WTC11 (cell line): ENCODE measurements at regions not wholly inside any gene's neighbourhood (a gene's known extent, or its start where the extent isn't known, plus 50 kb on each side); places are given as distances from the start of the nearest gene placed in this dataset.

Experiments used
- ATAC-seq: fragments of 200-7000 bp; cut with Tn5 transposase; 2 replicates; pipeline ENCODE4 v1.10.0; 2021; ENCODE audit warnings: mild to moderate bottlenecking, moderate library complexity
- CTCF ChIA-PET: fragments of 300-600 bp; sonication (Branson Sonifier 250); formaldehyde crosslinking; loops from one replicate; lab custom pipeline; 2021; ENCODE audit warnings: antibody characterized with exemption; lab: Charles Lee
- POLR2A ChIA-PET: fragments of 350-600 bp; sonication (Branson Sonifier 250); formaldehyde crosslinking; loops from one replicate; lab custom pipeline; 2021; ENCODE audit warnings: antibody characterized with exemption; lab: Charles Lee
- DNase-seq: peaks from one replicate; pipeline ENCODE4 v3.0.0; 2021; ENCODE audit warnings: low spot score
- H3K27ac Mint-ChIP-seq: 2 replicates; pipeline ENCODE4 v1.8.0; 2021; ENCODE audit warnings: mixed read lengths
- H3K27me3 Mint-ChIP-seq: 2 replicates; pipeline ENCODE4 v1.8.0; 2021; ENCODE audit warnings: low read depth, mild to moderate bottlenecking, moderate library complexity, mixed read lengths
- H3K36me3 Mint-ChIP-seq: 2 replicates; pipeline ENCODE4 v1.8.0; 2021; ENCODE audit warnings: mixed read lengths
- H3K4me1 Mint-ChIP-seq: 2 replicates; pipeline ENCODE4 v1.8.0; 2022; ENCODE audit warnings: mixed read lengths
- H3K4me3 Mint-ChIP-seq: 2 replicates; pipeline ENCODE4 v1.8.0; 2021; ENCODE audit warnings: mild to moderate bottlenecking, moderate library complexity, mixed read lengths
- H3K9me3 Mint-ChIP-seq: 2 replicates; pipeline ENCODE4 v1.8.0; 2021; ENCODE audit warnings: mixed read lengths
- CREB1 ChIP-seq: sonication (generic); formaldehyde crosslinking; IDR thresholded peaks from 2 replicates; pipeline ENCODE4 v1.8.0; 2023; ENCODE audit warnings: mild to moderate bottlenecking, missing genetic modification reagents
- ELF4 ChIP-seq: sonication (generic); formaldehyde crosslinking; IDR thresholded peaks from 2 replicates; pipeline ENCODE4 v1.8.1; 2022; ENCODE audit warnings: low read depth, mild to moderate bottlenecking, moderate library complexity, missing genetic modification reagents
- GABPB1 ChIP-seq: sonication (generic); formaldehyde crosslinking; IDR thresholded peaks from 2 replicates; pipeline ENCODE4 v1.8.1; 2023; ENCODE audit warnings: mild to moderate bottlenecking, missing genetic modification reagents
- GTF2I ChIP-seq: fragments of 250-450 bp; sonication (Bioruptor Pico); conservative IDR thresholded peaks from 2 replicates; pipeline ENCODE4 v1.4.0; 2021; ENCODE audit warnings: mild to moderate bottlenecking
- HMGA2 ChIP-seq: fragments of 250-450 bp; sonication (Bioruptor Pico); IDR thresholded peaks from 2 replicates; pipeline ENCODE4 v1.4.0; 2021; ENCODE audit warnings: mild to moderate bottlenecking, moderate library complexity
- IRF2 ChIP-seq: sonication (generic); formaldehyde crosslinking; IDR thresholded peaks from 2 replicates; pipeline ENCODE4 v1.8.0; 2022; ENCODE audit warnings: low read depth, missing genetic modification reagents, borderline replicate concordance
- JAZF1 ChIP-seq: fragments of 250-450 bp; sonication (Bioruptor Pico); IDR thresholded peaks from 2 replicates; pipeline ENCODE4 v1.9.0; 2021; ENCODE audit warnings: moderate library complexity, mild to moderate bottlenecking, inconsistent platforms
- MYBL2 ChIP-seq: sonication (generic); formaldehyde crosslinking; IDR thresholded peaks from 2 replicates; pipeline ENCODE4 v1.8.1; 2023; ENCODE audit warnings: mild to moderate bottlenecking, moderate library complexity, missing genetic modification reagents
- SMAD4 ChIP-seq: sonication (generic); formaldehyde crosslinking; IDR thresholded peaks from 2 replicates; pipeline ENCODE4 v1.8.0; 2022; ENCODE audit warnings: mild to moderate bottlenecking, missing genetic modification reagents
- SP1 ChIP-seq: sonication (generic); formaldehyde crosslinking; conservative IDR thresholded peaks from 2 replicates; pipeline ENCODE4 v1.8.1; 2022; ENCODE audit warnings: missing genetic modification reagents
- ZNF232 ChIP-seq: sonication (generic); formaldehyde crosslinking; IDR thresholded peaks from 2 replicates; pipeline ENCODE4 v1.8.0; 2022; ENCODE audit warnings: mild to moderate bottlenecking, missing genetic modification reagents
- ZNF317 ChIP-seq: sonication (generic); formaldehyde crosslinking; IDR thresholded peaks from 2 replicates; pipeline ENCODE4 v1.8.1; 2023; ENCODE audit warnings: low read depth, mild to moderate bottlenecking, moderate library complexity, missing genetic modification reagents, borderline replicate concordance
- TF ChIP-seq, protein P1 (sequence below): sonication (generic); formaldehyde crosslinking; conservative IDR thresholded peaks from 2 replicates; pipeline ENCODE4 v1.8.1; 2023; ENCODE audit warnings: mild to moderate bottlenecking, low read depth, missing genetic modification reagents, moderate library complexity
- TF ChIP-seq, protein P2 (sequence below): sonication (generic); formaldehyde crosslinking; IDR thresholded peaks from 2 replicates; pipeline ENCODE4 v1.8.0; 2023; ENCODE audit warnings: missing genetic modification reagents, mild to moderate bottlenecking, borderline replicate concordance
- TF ChIP-seq, protein P3 (sequence below): sonication (generic); formaldehyde crosslinking; IDR thresholded peaks from 2 replicates; pipeline ENCODE4 v1.8.0; 2022; ENCODE audit warnings: mild to moderate bottlenecking, missing genetic modification reagents
- TF ChIP-seq, protein P4 (sequence below): sonication (generic); formaldehyde crosslinking; IDR thresholded peaks from 2 replicates; pipeline ENCODE4 v1.8.1; 2023; ENCODE audit warnings: mild to moderate bottlenecking, missing genetic modification reagents
- TF ChIP-seq, protein P5 (sequence below): sonication (generic); formaldehyde crosslinking; IDR thresholded peaks from 2 replicates; pipeline ENCODE4 v1.8.0; 2023; ENCODE audit warnings: missing genetic modification reagents

DNA sequence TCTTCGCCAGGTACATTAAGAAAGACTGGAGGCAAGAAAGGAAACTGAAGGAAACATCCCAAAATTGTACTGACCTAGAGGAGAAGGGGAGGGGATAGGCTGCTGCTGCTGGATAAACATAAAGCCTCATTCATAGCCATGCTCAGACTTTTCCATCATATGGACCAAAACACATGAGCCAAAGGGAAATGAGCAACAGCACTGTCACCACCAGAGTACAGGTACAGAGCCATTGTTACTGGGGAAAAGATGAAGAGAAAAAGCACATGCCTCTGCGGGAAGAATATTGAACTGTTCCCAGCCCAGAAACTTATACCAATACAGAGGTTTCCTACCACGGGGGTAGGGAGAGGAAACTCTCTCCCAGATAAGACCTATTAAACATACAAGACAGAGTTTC is 861.9 kb downstream of the NTRK3 start:
- POLR2A ChIA-PET, result no interaction called here
- ATAC-seq, result no peak
- Mint-ChIP-seq H3K27ac (no peak overlapping the region), H3K4me1 (no peaks in the 10 kb centered on the region), H3K36me3 (peaks cover 20% of the 10 kb centered on the region), H3K9me3 (peaks cover 32% of the 10 kb centered on the region), H3K27me3 (no peaks in the 10 kb centered on the region), H3K4me3 (no peak overlapping the region)
- DNase-seq, result no peak
- CTCF ChIA-PET, result no interaction called here
- TF ChIP-seq GABPB1 (CRISPR knock-in tag), result no peak
- no peak for TF ChIP-seq ZNF317 (CRISPR knock-in tag)
- TF ChIP-seq MYBL2 (CRISPR knock-in tag), result no peak

DNA sequence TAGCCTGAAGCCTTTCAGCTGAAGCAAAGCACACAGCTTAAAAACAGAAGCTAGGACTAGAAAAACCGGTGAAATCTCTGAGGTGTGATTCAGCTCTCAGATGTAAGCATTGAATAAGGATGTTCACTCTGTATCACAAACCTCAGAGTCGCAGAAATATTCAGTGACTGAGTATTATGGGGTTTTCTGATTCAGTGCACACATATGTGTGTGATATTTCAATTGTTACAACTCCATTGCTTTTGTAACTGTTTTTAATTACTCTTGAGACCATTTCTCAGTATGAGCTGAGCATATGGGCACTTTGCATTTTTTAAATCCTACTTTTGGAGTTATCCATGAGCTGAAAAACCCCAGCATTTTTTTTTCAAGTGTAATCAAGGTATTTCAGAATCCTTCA is 868.8 kb downstream of the NTRK3 start:
- H3K9me3 Mint-ChIP-seq, result peaks cover 21% of the 10 kb centered on the region
- ATAC-seq, result no peak
- no peak overlapping the region for H3K4me3 Mint-ChIP-seq
- TF ChIP-seq, protein P1, sequence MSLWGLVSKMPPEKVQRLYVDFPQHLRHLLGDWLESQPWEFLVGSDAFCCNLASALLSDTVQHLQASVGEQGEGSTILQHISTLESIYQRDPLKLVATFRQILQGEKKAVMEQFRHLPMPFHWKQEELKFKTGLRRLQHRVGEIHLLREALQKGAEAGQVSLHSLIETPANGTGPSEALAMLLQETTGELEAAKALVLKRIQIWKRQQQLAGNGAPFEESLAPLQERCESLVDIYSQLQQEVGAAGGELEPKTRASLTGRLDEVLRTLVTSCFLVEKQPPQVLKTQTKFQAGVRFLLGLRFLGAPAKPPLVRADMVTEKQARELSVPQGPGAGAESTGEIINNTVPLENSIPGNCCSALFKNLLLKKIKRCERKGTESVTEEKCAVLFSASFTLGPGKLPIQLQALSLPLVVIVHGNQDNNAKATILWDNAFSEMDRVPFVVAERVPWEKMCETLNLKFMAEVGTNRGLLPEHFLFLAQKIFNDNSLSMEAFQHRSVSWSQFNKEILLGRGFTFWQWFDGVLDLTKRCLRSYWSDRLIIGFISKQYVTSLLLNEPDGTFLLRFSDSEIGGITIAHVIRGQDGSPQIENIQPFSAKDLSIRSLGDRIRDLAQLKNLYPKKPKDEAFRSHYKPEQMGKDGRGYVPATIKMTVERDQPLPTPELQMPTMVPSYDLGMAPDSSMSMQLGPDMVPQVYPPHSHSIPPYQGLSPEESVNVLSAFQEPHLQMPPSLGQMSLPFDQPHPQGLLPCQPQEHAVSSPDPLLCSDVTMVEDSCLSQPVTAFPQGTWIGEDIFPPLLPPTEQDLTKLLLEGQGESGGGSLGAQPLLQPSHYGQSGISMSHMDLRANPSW (CRISPR knock-in tag), result no peak
- no peak for TF ChIP-seq SMAD4 (CRISPR knock-in tag)
- no peak for TF ChIP-seq CREB1
- no peak for TF ChIP-seq ZNF232 (CRISPR knock-in tag)
- TF ChIP-seq, protein P2, sequence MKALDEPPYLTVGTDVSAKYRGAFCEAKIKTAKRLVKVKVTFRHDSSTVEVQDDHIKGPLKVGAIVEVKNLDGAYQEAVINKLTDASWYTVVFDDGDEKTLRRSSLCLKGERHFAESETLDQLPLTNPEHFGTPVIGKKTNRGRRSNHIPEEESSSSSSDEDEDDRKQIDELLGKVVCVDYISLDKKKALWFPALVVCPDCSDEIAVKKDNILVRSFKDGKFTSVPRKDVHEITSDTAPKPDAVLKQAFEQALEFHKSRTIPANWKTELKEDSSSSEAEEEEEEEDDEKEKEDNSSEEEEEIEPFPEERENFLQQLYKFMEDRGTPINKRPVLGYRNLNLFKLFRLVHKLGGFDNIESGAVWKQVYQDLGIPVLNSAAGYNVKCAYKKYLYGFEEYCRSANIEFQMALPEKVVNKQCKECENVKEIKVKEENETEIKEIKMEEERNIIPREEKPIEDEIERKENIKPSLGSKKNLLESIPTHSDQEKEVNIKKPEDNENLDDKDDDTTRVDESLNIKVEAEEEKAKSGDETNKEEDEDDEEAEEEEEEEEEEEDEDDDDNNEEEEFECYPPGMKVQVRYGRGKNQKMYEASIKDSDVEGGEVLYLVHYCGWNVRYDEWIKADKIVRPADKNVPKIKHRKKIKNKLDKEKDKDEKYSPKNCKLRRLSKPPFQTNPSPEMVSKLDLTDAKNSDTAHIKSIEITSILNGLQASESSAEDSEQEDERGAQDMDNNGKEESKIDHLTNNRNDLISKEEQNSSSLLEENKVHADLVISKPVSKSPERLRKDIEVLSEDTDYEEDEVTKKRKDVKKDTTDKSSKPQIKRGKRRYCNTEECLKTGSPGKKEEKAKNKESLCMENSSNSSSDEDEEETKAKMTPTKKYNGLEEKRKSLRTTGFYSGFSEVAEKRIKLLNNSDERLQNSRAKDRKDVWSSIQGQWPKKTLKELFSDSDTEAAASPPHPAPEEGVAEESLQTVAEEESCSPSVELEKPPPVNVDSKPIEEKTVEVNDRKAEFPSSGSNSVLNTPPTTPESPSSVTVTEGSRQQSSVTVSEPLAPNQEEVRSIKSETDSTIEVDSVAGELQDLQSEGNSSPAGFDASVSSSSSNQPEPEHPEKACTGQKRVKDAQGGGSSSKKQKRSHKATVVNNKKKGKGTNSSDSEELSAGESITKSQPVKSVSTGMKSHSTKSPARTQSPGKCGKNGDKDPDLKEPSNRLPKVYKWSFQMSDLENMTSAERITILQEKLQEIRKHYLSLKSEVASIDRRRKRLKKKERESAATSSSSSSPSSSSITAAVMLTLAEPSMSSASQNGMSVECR (CRISPR knock-in tag), result no peak
- TF ChIP-seq JAZF1 (CRISPR knock-in tag), result no peak
- TF ChIP-seq GTF2I, result no peak
- TF ChIP-seq IRF2 (CRISPR knock-in tag), result no peak
- TF ChIP-seq, protein P3, sequence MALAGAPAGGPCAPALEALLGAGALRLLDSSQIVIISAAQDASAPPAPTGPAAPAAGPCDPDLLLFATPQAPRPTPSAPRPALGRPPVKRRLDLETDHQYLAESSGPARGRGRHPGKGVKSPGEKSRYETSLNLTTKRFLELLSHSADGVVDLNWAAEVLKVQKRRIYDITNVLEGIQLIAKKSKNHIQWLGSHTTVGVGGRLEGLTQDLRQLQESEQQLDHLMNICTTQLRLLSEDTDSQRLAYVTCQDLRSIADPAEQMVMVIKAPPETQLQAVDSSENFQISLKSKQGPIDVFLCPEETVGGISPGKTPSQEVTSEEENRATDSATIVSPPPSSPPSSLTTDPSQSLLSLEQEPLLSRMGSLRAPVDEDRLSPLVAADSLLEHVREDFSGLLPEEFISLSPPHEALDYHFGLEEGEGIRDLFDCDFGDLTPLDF (CRISPR knock-in tag), result no peak
- TF ChIP-seq HMGA2, result no peak
- no peak for TF ChIP-seq ELF4 (CRISPR knock-in tag)
- TF ChIP-seq, protein P4, sequence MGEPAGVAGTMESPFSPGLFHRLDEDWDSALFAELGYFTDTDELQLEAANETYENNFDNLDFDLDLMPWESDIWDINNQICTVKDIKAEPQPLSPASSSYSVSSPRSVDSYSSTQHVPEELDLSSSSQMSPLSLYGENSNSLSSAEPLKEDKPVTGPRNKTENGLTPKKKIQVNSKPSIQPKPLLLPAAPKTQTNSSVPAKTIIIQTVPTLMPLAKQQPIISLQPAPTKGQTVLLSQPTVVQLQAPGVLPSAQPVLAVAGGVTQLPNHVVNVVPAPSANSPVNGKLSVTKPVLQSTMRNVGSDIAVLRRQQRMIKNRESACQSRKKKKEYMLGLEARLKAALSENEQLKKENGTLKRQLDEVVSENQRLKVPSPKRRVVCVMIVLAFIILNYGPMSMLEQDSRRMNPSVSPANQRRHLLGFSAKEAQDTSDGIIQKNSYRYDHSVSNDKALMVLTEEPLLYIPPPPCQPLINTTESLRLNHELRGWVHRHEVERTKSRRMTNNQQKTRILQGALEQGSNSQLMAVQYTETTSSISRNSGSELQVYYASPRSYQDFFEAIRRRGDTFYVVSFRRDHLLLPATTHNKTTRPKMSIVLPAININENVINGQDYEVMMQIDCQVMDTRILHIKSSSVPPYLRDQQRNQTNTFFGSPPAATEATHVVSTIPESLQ (CRISPR knock-in tag), result no peak
- TF ChIP-seq, protein P5, sequence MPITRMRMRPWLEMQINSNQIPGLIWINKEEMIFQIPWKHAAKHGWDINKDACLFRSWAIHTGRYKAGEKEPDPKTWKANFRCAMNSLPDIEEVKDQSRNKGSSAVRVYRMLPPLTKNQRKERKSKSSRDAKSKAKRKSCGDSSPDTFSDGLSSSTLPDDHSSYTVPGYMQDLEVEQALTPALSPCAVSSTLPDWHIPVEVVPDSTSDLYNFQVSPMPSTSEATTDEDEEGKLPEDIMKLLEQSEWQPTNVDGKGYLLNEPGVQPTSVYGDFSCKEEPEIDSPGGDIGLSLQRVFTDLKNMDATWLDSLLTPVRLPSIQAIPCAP (CRISPR knock-in tag), result no peak
- TF ChIP-seq MYBL2 (CRISPR knock-in tag), result no peak
- no peak for TF ChIP-seq SP1 (CRISPR knock-in tag)
- no peaks in the 10 kb centered on the region for H3K36me3 Mint-ChIP-seq
- POLR2A ChIA-PET, result no interaction called here
- H3K4me1 Mint-ChIP-seq, result no peaks in the 10 kb centered on the region
- no peak for DNase-seq
- no peaks in the 10 kb centered on the region for H3K27me3 Mint-ChIP-seq
- no peak overlapping the region for H3K27ac Mint-ChIP-seq
- CTCF ChIA-PET, result no interaction called here
